Keratinocyte (primary cell): ENCODE measurements at regions not wholly inside any gene's neighbourhood (a gene's known extent, or its start where the extent isn't known, plus 50 kb on each side); places are given as distances from the start of the nearest gene placed in this dataset.

ENCODE experiments used
- DNase-seq: peaks from one replicate; pipeline ENCODE4 v3.0.0-alpha.2; 2011; ENCODE audit warnings: low read depth, missing footprints, low spot score
- FAIRE-seq: peaks from 2 replicates; lab custom pipeline; 2011; peaks lifted over from hg19 to GRCh38; lab: Jason Lieb, UNC
- H2AFZ ChIP-seq: 2 replicates; pipeline ENCODE4 v1.6.0; 2012; ENCODE audit warnings: low read length, control low read depth, inconsistent platforms; ENCODE audit not compliant: control insufficient read depth
- H3K27ac ChIP-seq: 2 replicates; pipeline ENCODE4 v1.5.1; 2011; ENCODE audit warnings: low read length; ENCODE audit not compliant: control insufficient read depth, insufficient read depth
- H3K27me3 ChIP-seq: 3 replicates; pipeline ENCODE4 v1.6.0; 2011; ENCODE audit warnings: low read length; ENCODE audit not compliant: control insufficient read depth, insufficient read depth; ENCODE audit errors: extremely low read depth
- H3K36me3 ChIP-seq, 2 experiments: 2 replicates in 1 of 2; 3 replicates in 1 of 2; pipeline ENCODE4 v1.5.1; 2011; ENCODE audit warnings: low read length in 2 of 2, mild to moderate bottlenecking in 1 of 2; ENCODE audit not compliant: control insufficient read depth in 2 of 2, insufficient read depth in 2 of 2; ENCODE audit errors: extremely low read depth in 1 of 2
- H3K4me1 ChIP-seq: 3 replicates; pipeline ENCODE4 v1.5.1; 2011; ENCODE audit warnings: low read length; ENCODE audit not compliant: control insufficient read depth, insufficient read depth; ENCODE audit errors: extremely low read depth
- H3K4me2 ChIP-seq: 3 replicates; pipeline ENCODE4 v1.6.0; 2011; ENCODE audit warnings: low read depth, low read length; ENCODE audit not compliant: control insufficient read depth, insufficient read depth; ENCODE audit errors: extremely low read depth
- H3K4me3 ChIP-seq, 3 experiments: fragments of 200-600 bp in 1 of 3; sonication (generic) in 1 of 3; 2 replicates in 2 of 3; 3 replicates in 1 of 3; pipeline ENCODE4 v1.5.1; 2011 to 2016; ENCODE audit warnings: low read length in 3 of 3, mild to moderate bottlenecking in 3 of 3, control low read depth in 2 of 3, inconsistent platforms in 1 of 3, low read depth in 1 of 3, mixed read lengths in 1 of 3, mixed run types in 1 of 3, moderate library complexity in 1 of 3; ENCODE audit not compliant: control insufficient read depth in 2 of 3, insufficient read depth in 2 of 3; ENCODE audit errors: extremely low read depth in 1 of 3
- H3K79me2 ChIP-seq: 2 replicates; pipeline ENCODE4 v1.6.0; 2012; ENCODE audit warnings: low read length; ENCODE audit not compliant: control insufficient read depth, insufficient read depth
- H3K9ac ChIP-seq: 3 replicates; pipeline ENCODE4 v1.6.0; 2011; ENCODE audit warnings: low read length; ENCODE audit not compliant: control insufficient read depth, insufficient read depth; ENCODE audit errors: extremely low read depth
- H3K9me1 ChIP-seq: 3 replicates; pipeline ENCODE4 v1.6.0; 2011; ENCODE audit warnings: low read length; ENCODE audit not compliant: control insufficient read depth, insufficient read depth; ENCODE audit errors: extremely low read depth
- H3K9me3 ChIP-seq: 2 replicates; pipeline ENCODE4 v1.5.1; 2012; ENCODE audit warnings: low read depth, low read length; ENCODE audit not compliant: control insufficient read depth
- H4K20me1 ChIP-seq: 3 replicates; pipeline ENCODE4 v1.6.0; 2011; ENCODE audit warnings: low read length; ENCODE audit not compliant: control insufficient read depth, insufficient read depth; ENCODE audit errors: extremely low read depth
- EZH2 ChIP-seq: IDR thresholded peaks from one replicate; pipeline ENCODE4 v1.6.1; 2012; ENCODE audit warnings: inconsistent platforms, mild to moderate bottlenecking, low read length, moderate library complexity
- dilution Hi-C: fragments of 300-500 bp; cut with MboI; formaldehyde crosslinking; loops from one replicate; pipeline ENCODE4 v1.7.0; 2020; ENCODE audit warnings: low sequenced_read_pairs; ENCODE audit not compliant: extremely low pct_ligation_motif_present
- TF ChIP-seq, protein P1 (sequence below), 3 experiments: IDR thresholded peaks in 1 of 3; conservative IDR thresholded peaks in 1 of 3; optimal IDR thresholded peaks in 1 of 3; 2 replicates in 2 of 3; 3 replicates in 1 of 3; pipeline versions ENCODE3 to v1.5.1; 2011; ENCODE audit warnings: low read length in 3 of 3, mild to moderate bottlenecking in 3 of 3, moderate library complexity in 2 of 3, control low read depth in 1 of 3, inconsistent platforms in 1 of 3; ENCODE audit not compliant: insufficient read depth in 2 of 3; ENCODE audit errors: extremely low read depth in 1 of 3

- no peaks in the 10 kb centered on the region for H4K20me1 ChIP-seq
- no peak overlapping the region for H3K27ac ChIP-seq
- H2AFZ ChIP-seq: no peak overlapping the region
- no peak overlapping the region for H3K4me2 ChIP-seq
- FAIRE-seq (peak; percentile 5), DNase-seq (peak; percentile 46)
- H3K9me3 ChIP-seq: no peaks in the 10 kb centered on the region
- H3K9ac ChIP-seq: no peak overlapping the region
- no peaks in the 10 kb centered on the region for H3K36me3 ChIP-seq
- no peaks in the 10 kb centered on the region for H3K79me2 ChIP-seq
- H3K27me3 ChIP-seq: no peaks in the 10 kb centered on the region
- peaks cover 39% of the 10 kb centered on the region for H3K4me1 ChIP-seq
- dilution Hi-C loops: no loop called here
- H3K9me1 ChIP-seq: no peaks in the 10 kb centered on the region
- no peak for TF ChIP-seq EZH2
- TF ChIP-seq, protein P1, sequence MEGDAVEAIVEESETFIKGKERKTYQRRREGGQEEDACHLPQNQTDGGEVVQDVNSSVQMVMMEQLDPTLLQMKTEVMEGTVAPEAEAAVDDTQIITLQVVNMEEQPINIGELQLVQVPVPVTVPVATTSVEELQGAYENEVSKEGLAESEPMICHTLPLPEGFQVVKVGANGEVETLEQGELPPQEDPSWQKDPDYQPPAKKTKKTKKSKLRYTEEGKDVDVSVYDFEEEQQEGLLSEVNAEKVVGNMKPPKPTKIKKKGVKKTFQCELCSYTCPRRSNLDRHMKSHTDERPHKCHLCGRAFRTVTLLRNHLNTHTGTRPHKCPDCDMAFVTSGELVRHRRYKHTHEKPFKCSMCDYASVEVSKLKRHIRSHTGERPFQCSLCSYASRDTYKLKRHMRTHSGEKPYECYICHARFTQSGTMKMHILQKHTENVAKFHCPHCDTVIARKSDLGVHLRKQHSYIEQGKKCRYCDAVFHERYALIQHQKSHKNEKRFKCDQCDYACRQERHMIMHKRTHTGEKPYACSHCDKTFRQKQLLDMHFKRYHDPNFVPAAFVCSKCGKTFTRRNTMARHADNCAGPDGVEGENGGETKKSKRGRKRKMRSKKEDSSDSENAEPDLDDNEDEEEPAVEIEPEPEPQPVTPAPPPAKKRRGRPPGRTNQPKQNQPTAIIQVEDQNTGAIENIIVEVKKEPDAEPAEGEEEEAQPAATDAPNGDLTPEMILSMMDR (optimal IDR thresholded peaks at IDR 0.05 in 1 of 3, IDR thresholded peaks at IDR 0.05 in 1 of 3, conservative IDR thresholded peaks at IDR 0.05 in 1 of 3; ENCODE audit: extremely low read depth in 1 of 3, insufficient read depth in 2 of 3, low read length in 3 of 3): no peak
- H3K4me3 ChIP-seq: no peak overlapping the region
Observed at GRCh38 chr13:34358811-34359513, 541.0 kb downstream of the RFC3 start.

DNA sequence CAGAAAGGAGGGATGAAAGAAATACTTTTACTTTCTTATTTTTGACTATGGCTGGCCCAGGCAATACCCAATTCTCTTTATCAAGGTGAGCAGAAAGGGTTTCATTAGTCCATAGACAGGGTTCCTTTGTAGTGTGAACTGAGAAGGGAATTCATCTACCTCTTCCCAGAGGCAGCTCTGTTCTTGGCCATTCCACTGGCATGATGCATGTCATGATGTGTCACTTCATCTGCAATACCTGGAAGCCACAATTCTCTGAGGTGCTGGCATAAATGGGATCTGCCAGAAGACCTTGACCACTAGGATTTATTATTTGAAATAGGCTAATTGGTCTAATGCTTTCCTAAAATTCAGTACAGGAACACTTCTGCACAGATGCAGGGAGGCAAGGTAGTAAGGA is 542.8 kb downstream of the RFC3 start:
- FAIRE-seq: peak; percentile 82
- H3K4me3 ChIP-seq: no peak overlapping the region

More for the DNA sequence above, 542.8 kb downstream of the RFC3 start:
- H3K4me1 ChIP-seq: peaks cover 39% of the 10 kb centered on the region
- dilution Hi-C loops: no loop called here
- no peak overlapping the region for H3K4me2 ChIP-seq
- peak; percentile 56 for DNase-seq
- H3K9me1 ChIP-seq: no peaks in the 10 kb centered on the region
- no peaks in the 10 kb centered on the region for H3K36me3 ChIP-seq
- H3K27me3 ChIP-seq: no peaks in the 10 kb centered on the region
- TF ChIP-seq, protein P1 (optimal IDR thresholded peaks at IDR 0.05 in 1 of 3, IDR thresholded peaks at IDR 0.05 in 1 of 3, conservative IDR thresholded peaks at IDR 0.05 in 1 of 3; ENCODE audit: extremely low read depth in 1 of 3, insufficient read depth in 2 of 3, low read length in 3 of 3): no peak
- no peak for TF ChIP-seq EZH2
- H3K9me3 ChIP-seq: no peaks in the 10 kb centered on the region
- no peaks in the 10 kb centered on the region for H4K20me1 ChIP-seq
- no peaks in the 10 kb centered on the region for H3K79me2 ChIP-seq
- no peak overlapping the region for H3K27ac ChIP-seq
- H2AFZ ChIP-seq: no peak overlapping the region
- no peak overlapping the region for H3K9ac ChIP-seq
